SK-N-SH treated with all-trans-retinoic acid at 6 μM for 48 hours (cell line): ENCODE measurements at regions not wholly inside any gene's neighbourhood (a gene's known extent, or its start where the extent isn't known, plus 50 kb on each side); places are given as distances from the start of the nearest gene placed in this dataset.

ENCODE experiments used
- ARNTL ChIP-seq: fragments of 450-650 bp; formaldehyde crosslinking; IDR thresholded peaks from 2 replicates; pipeline ENCODE4 v1.5.0; 2020; ENCODE audit warnings: low read depth, mild to moderate bottlenecking, moderate library complexity, borderline replicate concordance
- BACH2 ChIP-seq: fragments of 250-450 bp; sonication (Bioruptor Pico); IDR thresholded peaks from 2 replicates; pipeline ENCODE4 v1.9.0; 2021; ENCODE audit warnings: mild to moderate bottlenecking, borderline replicate concordance
- ESRRG ChIP-seq: fragments of 250-450 bp; sonication (Bioruptor Pico); IDR thresholded peaks from 2 replicates; pipeline ENCODE4 v1.6.1; 2021; ENCODE audit warnings: mild to moderate bottlenecking
- RARB ChIP-seq: fragments of 250-450 bp; sonication (Bioruptor Pico); IDR thresholded peaks from 2 replicates; pipeline ENCODE4 v1.8.0; 2021; ENCODE audit warnings: mild to moderate bottlenecking, moderate library complexity
- TOX ChIP-seq: fragments of 250-450 bp; sonication (Bioruptor Pico); IDR thresholded peaks from 2 replicates; pipeline ENCODE4 v1.8.0; 2021; ENCODE audit warnings: mild to moderate bottlenecking, moderate library complexity, borderline replicate concordance
- ZFP3 ChIP-seq: fragments of 250-450 bp; sonication (Bioruptor Pico); IDR thresholded peaks from 2 replicates; pipeline ENCODE4 v1.5.0; 2020; ENCODE audit warnings: mild to moderate bottlenecking, moderate library complexity
- ZFP30 ChIP-seq: fragments of 450-650 bp; formaldehyde crosslinking; IDR thresholded peaks from 2 replicates; pipeline ENCODE4 v1.5.0; 2022; ENCODE audit warnings: mild to moderate bottlenecking, moderate library complexity
- ZNF565 ChIP-seq: fragments of 450-650 bp; formaldehyde crosslinking; conservative IDR thresholded peaks from 2 replicates; pipeline ENCODE4 v1.5.0; 2020; ENCODE audit warnings: low read depth, mild to moderate bottlenecking, moderate library complexity
- ZNF70 ChIP-seq: fragments of 450-650 bp; formaldehyde crosslinking; IDR thresholded peaks from 2 replicates; pipeline ENCODE4 v1.5.0; 2020; ENCODE audit warnings: mild to moderate bottlenecking, moderate library complexity
- ZNF8 ChIP-seq: fragments of 450-650 bp; formaldehyde crosslinking; IDR thresholded peaks from 2 replicates; pipeline ENCODE4 v1.5.0; 2020; ENCODE audit warnings: mild to moderate bottlenecking, moderate library complexity
- TF ChIP-seq, protein P1 (sequence below): fragments of 250-450 bp; sonication (Bioruptor Pico); IDR thresholded peaks from 2 replicates; pipeline ENCODE4 v1.5.0; 2020; ENCODE audit warnings: mild to moderate bottlenecking, moderate library complexity
- TF ChIP-seq, protein P2 (sequence below): fragments of 250-450 bp; sonication (Bioruptor Pico); IDR thresholded peaks from 2 replicates; pipeline ENCODE4 v1.8.0; 2020; ENCODE audit warnings: mild to moderate bottlenecking, moderate library complexity, borderline replicate concordance

DNA sequence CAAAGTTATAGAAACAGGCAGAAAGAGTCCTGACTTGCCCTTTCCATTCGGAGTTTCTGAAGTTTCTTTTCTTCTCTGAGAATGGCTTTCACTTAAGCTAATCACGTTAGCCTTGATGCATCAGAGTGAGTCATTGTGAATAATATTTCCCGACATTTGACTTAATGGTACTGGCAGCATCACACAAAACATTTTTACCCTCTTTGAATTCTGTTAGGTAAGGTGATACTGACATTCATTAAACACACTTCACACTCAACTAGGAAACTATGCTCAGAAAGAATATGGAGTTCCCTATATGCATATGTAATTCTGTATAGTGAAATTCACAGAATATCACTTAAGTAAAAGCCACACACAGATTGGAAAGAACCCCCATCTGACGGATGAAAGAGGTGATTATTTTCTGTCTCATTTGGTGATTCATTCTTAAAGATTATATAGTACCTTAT, 120.8 kb upstream of the ARHGAP20 start:
- TF ChIP-seq ZFP30 (no peak), ARNTL (CRISPR knock-in tag) (no peak), ZNF8 (CRISPR knock-in tag) (no peak), ZNF565 (CRISPR knock-in tag) (no peak), ZFP3 (CRISPR knock-in tag) (no peak), ESRRG (CRISPR knock-in tag) (no peak), RARB (CRISPR knock-in tag) (no peak; the same call in 1 of the 2 replicates), TOX (CRISPR knock-in tag) (no peak; the same call in 1 of the 2 replicates), BACH2 (CRISPR knock-in tag) (no peak), ZNF70 (CRISPR knock-in tag) (no peak)
- TF ChIP-seq, protein P1, sequence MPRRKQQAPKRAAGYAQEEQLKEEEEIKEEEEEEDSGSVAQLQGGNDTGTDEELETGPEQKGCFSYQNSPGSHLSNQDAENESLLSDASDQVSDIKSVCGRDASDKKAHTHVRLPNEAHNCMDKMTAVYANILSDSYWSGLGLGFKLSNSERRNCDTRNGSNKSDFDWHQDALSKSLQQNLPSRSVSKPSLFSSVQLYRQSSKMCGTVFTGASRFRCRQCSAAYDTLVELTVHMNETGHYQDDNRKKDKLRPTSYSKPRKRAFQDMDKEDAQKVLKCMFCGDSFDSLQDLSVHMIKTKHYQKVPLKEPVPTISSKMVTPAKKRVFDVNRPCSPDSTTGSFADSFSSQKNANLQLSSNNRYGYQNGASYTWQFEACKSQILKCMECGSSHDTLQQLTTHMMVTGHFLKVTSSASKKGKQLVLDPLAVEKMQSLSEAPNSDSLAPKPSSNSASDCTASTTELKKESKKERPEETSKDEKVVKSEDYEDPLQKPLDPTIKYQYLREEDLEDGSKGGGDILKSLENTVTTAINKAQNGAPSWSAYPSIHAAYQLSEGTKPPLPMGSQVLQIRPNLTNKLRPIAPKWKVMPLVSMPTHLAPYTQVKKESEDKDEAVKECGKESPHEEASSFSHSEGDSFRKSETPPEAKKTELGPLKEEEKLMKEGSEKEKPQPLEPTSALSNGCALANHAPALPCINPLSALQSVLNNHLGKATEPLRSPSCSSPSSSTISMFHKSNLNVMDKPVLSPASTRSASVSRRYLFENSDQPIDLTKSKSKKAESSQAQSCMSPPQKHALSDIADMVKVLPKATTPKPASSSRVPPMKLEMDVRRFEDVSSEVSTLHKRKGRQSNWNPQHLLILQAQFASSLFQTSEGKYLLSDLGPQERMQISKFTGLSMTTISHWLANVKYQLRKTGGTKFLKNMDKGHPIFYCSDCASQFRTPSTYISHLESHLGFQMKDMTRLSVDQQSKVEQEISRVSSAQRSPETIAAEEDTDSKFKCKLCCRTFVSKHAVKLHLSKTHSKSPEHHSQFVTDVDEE: no peak
- TF ChIP-seq, protein P2, sequence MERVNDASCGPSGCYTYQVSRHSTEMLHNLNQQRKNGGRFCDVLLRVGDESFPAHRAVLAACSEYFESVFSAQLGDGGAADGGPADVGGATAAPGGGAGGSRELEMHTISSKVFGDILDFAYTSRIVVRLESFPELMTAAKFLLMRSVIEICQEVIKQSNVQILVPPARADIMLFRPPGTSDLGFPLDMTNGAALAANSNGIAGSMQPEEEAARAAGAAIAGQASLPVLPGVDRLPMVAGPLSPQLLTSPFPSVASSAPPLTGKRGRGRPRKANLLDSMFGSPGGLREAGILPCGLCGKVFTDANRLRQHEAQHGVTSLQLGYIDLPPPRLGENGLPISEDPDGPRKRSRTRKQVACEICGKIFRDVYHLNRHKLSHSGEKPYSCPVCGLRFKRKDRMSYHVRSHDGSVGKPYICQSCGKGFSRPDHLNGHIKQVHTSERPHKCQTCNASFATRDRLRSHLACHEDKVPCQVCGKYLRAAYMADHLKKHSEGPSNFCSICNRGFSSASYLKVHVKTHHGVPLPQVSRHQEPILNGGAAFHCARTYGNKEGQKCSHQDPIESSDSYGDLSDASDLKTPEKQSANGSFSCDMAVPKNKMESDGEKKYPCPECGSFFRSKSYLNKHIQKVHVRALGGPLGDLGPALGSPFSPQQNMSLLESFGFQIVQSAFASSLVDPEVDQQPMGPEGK (CRISPR knock-in tag): peak; percentile 52; the same call in 1 of the 2 replicates
